CD4-positive, alpha-beta T cell treated with Interleukin-6 at 100 ng/mL for 8 hours (primary cell): ENCODE measurements at regions not wholly inside any gene's neighbourhood (a gene's known extent, or its start where the extent isn't known, plus 50 kb on each side); places are given as distances from the start of the nearest gene placed in this dataset.

Source experiments
- DNase-seq: peaks from one replicate; pipeline ENCODE4 v3.0.0-alpha.2; 2020; ENCODE audit warnings: mixed read lengths, low spot score

DNA sequence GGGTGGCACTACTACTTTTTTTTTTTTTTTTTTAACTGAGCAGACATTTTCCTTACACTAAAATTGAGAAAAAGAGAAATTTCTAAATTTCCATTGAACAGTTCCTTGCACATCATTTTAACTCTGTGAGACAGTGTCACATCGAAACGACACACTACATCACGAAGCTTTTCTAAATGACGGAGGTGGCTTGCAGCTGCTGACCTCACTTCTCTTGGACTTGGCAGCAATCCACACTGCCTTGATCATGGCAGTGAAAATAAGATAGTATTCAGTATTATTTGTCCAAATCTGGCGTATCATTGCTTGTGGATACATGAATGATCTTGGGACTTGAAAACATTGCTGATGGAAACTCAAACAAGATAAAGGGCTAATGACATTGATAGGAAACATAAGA lies 80.3 kb upstream of the CYYR1 start:
- no peak for DNase-seq

- DNase-seq: no peak
Observed at GRCh38 chr21:26652854-26653253, 79.8 kb upstream of the CYYR1 start.

GRCh38 chr21:26641062-26641461 lies 68.0 kb upstream of the CYYR1 start:
- no peak for DNase-seq

GRCh38 chr21:26637201-26637745 lies 64.2 kb upstream of the CYYR1 start:
- DNase-seq: no peak

GRCh38 chr21:26635681-26636080 lies 62.6 kb upstream of the CYYR1 start:
- no peak for DNase-seq

DNA sequence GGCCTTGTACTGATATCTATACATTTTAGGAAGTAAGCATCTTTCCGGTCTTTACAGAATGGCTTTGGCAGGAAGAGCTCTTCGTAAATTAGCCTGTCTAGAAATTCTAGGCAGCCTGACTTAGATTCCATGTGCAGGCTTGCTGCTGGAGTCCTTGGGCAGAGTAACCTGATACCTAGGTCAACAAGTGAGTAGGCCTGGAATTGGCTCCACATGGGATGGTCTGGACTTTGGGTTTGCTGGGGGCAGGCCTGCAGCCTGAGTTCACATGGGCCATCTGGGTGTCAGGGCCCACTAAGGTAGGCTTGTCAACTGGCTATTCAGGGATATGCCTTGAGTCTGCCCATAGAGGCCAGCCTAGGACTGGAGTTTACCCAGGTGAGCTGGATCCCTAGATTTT lies 59.6 kb upstream of the CYYR1 start:
- no peak for DNase-seq

- no peak for DNase-seq
Observed at GRCh38 chr21:26626187-26626586, 53.1 kb upstream of the CYYR1 start.

DNA sequence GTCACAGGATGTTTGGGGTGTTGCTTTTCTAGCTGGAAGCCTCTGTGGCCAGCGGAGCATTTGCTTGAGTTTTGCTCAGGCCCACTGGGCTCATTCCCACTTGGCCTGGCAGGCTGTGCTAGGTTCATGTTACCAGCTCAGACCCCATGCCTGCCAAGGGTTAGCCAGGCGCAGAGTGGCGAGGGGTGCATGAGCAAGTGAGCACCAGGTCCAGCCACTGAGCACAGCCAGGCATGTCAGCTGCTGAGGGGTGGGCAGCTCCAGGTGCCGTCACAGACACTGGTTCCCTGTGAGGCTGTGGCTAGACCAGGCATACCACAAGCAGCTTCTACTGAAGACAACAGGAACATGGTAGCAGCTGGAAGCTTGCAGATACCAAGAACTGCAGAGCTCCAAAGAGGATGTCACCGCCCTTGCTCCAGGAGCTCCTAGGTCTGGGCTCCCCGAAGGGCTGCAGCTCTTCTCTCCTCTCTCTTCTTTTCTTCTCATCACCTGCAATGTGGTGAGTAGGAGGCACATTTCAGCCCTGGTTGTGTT lies 52.0 kb upstream of the CYYR1 start:
- no peak for DNase-seq
